Stimulated activated CD4-positive, alpha-beta T cell treated with anti-CD3 and anti-CD28 coated beads, Interleukin-15, amount 100 ng/mL, for 24 hours (primary cell): ENCODE measurements at regions not wholly inside any gene's neighbourhood (a gene's known extent, or its start where the extent isn't known, plus 50 kb on each side); places are given as distances from the start of the nearest gene placed in this dataset.

ENCODE experiments used
- DNase-seq: peaks from one replicate; pipeline ENCODE4 v3.0.0-alpha.2; 2020

DNA sequence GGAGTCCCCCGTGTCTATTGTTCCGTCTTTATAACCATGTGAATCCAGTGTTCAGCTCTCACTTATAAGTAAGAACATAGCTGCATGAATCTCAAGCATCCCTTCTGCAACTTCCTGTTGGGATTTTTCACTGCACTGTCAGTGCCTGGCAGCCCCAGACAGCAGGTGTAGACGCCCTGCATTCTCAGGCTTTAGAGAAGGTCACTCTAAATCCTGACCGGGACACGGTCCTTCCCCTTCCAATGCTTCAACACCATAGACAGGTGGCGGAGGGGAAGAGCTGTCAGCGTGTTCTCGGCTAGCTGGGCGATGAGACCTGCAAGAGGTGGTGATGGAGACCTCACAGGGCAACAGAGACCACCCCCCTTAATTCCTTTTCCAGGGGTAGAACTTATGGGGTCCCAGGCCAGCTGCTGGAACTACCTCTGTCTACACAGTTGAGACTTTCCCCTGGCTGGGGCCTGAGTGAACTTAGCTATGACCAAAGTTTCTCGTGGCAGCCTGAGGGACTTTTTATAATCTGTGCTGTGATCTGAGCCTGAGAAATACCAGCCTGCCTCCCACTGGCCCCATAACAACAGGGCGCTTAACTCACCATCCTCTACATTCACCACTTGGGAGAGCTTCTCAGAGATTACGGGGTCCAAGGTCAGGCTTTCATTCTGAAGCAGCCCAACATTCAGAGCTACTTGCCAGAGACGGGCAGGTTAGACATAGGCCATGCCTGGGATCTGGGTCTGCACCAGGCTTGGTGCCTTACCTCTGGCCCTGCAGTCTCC, 143.2 kb upstream of the TNRC6C start:
- DNase-seq: no peak

DNA sequence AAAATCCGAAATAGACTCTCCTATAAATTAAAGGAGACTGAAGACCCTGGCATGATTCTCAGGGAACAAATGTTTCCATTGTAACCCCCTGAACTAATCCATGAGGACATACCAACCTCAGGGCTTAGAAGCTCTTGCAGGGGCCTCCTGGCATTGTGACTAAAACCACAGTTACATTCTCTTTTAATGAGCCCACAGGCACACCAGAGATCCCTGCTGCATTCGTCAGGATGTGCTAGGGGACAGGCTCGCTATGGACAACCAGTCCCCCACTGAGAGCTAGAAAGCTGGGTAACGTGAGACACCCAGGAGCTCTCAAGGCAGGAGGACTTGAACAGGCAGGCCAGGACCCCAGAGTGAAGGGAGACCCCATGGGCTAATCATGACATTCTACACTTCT, 140.6 kb upstream of the TNRC6C start:
- DNase-seq: no peak

DNA sequence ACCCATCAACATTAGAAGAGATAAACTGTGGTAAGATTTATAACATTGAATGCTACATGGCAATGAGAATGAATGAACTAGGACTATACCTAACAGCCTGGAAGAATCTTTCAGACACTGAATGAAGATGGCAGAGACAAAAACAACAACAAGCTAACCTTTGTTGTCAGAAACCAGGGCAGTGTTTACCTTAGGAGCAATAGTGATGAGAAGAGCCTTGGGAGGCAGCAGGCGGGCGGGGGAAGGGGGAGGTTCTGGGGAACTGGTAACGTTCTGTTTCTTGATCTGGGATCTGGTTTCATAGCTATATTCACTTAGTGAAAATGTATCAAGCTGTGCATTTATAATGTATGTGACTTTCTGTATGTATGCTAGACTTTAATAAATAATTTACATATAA, 139.0 kb upstream of the TNRC6C start:
- no peak for DNase-seq

DNA sequence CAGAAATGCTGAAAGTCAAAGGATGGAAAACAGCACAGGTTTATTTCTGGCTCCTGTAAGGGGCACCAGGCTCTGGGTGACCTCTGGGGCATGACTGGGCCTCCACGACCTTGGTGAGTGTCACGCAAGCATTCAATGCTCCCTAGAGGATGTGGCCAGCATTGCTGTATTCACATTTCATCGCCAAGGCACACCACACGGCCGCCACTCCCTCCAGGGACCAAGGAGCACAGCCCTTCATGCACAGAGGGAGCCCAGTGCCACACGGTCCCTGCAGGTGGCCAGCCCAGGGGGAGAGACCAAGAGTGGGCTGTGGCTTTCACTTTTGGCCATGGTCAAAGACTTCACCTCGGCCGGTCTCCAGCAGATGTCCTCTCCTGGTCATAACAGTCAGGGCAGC, 137.4 kb upstream of the TNRC6C start:
- DNase-seq: no peak

DNA sequence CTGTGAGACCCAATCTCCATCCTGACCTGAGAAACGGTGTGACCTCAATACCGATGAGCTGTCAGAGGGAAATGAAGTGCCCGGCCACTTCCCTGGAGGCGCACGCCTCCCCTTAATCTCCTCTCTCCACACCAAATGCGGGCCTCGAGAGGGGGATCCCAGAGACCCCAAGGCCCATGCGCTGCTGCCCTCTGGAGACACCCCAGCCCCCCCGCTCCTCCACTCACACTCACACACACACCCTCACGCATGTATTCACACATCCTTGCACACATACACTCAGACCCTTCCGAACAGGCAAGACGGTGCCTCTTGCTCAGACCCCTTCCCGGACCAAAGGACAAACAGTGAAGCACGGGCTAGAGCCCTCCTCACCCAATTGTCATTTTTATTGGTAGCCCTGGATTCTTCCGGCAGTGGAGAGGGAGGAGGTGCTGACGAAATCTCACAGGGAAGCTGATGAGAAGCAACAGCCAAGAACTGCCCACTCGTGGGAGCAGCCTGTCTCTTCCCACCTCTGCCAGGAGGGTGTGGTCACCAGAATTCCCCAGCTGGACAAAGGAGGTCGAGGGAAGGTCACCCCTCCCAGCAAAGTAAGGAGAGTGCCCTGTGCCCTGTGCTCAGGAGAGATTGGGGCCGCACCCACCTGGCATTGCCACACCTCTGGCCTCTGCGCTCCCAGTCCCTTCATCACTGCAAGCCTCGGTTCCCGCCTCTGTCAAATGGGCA, 136.0 kb upstream of the TNRC6C start:
- no peak for DNase-seq

DNA sequence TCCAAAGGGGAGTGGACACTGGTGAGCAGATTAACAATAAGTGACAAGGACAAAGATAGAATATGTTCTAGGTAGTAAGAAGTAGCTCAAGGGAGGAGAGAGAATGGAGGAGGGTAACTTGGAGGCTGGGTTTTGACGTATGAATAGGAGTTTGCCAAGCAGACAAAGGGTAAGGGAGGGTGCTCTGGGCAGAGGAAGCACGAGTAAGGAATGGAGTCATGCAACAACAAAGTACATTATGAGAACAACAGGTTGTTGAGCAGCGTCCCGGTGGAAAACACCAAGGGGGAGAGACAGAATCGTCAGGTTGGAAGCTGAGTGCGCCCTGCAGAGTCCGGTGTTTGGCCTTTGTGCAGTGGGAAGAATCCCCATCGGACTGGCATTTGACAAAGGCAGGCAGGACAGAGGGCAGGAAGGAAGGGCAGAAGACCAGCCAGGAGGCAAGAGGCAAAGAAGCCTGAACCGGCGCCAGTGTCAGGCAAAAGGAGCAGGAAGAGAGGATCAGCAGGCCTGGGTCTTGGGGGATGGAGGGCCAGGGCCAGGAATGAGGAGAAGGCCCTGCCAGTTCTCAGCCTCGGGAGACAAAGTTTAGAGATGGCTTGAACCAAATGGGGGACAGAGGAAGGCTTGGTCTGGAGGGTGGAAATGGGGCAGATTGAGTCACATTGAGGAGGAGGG, 134.3 kb upstream of the TNRC6C start:
- no peak for DNase-seq

DNA sequence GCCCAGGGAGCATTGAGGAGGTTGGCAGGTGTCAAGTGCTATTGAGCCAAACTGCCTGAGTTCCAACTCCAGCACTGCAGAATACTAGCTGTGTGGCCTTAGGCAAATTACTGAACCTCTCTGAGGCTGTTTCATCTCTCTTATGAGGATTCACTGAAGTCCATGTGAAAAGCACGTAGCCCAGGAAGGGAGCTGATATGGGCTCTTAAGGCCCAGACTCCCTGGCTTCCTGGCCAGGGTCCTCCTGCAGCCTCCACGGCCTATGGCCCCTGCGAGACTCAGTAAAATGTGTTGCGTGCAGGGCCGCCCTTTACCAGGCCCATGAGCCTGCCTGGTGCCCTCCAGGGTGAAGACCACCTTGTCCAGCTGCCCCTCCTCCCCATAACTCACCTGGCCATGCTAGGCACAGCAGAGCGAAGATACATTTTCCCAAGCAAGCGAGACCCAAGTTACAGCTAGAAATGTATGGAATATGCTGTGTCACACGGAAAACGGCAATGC, 133.7 kb upstream of the TNRC6C start:
- no peak for DNase-seq

DNA sequence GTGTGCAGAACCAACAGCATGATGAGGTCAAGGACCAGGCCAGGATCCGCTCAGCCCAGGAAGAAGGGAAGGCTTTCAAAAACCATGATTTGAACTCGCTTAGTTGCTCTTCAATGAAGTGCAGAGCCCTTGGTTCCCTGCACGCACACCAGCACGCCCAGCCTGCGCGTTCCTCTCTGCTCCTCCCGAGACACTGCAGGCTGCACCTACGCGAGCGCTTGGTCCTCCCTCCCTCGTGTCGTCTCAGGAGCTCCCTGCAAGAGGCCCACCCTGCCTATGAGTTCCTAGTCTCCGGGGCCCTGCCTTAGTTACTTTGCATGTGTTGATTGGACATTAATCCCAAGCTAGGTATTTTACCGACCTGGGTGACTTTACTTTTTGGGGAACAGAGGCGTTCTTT, 132.9 kb upstream of the TNRC6C start:
- no peak for DNase-seq

DNA sequence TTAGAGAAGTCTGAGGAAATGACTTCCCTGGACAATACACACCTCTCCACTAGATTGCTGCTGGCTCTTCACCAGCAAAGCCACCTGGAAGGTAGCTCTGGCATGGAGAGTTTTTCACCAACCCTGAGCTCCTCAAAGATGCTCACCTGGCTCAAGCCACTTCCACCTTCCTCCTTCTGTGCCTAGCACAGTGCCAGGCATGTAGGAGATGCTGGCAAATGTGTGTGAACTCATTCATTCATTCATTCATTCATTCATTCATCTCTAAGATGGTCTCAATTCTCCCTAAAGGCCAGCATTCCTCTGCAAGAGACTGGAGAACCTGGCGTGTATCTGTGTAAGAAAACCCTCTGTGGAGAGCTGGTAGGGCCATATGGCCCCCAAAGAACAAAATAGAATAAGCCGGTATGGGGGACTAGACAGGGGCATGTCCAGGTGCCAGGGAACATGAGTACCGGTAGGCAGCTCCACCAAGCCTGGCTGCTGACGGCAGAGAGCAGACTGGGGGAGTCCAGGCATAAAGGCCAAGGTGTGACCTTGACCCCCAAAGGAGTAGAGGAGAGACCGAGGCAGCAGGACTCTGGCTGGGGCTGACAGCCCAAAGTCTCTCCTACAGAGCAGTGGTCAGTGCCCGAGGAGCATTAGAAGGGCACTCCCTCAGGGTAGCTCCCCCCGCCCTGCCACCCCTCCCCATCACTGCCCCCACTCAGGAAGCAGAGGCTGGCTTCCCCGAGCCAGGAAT, 132.2 kb upstream of the TNRC6C start:
- no peak for DNase-seq

DNA sequence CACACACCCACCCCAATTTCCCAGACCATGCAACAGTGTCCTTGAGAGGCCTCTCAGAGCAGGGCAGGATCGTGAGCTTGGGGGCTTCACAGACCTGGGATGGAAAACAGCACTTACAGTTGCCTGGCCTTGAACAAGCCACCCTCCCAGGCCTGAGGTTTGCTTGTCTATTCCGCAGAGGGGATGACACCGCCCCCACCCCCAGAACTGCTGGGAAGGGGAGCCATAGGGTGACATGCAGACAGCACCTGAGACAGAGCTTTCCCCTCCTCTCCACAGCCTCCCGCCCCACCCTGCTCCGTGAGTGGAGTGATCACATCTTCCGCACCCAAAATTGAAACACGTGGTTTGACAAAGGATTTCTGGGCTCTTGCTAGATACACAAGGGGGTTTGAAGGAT, 131.5 kb upstream of the TNRC6C start:
- no peak for DNase-seq

DNA sequence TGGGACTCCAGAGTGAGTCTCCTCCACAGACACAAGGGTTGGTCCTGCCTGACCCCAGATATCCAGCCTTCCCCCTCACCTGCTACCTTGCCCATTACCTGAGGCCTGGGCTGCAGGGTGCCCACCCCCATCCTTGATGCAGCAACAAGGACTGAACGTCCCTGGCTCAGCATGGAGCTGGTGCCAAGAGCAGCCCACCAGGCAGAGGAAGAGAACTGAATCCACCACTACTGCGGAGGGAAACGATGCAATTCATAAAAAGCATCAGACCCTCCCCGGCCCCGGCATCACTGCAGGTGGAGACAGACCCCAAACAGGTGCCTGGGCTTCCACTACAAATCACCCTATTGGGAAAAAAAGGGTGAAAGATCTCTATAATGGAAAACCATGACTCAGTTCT, 131.0 kb upstream of the TNRC6C start:
- DNase-seq: no peak

DNA sequence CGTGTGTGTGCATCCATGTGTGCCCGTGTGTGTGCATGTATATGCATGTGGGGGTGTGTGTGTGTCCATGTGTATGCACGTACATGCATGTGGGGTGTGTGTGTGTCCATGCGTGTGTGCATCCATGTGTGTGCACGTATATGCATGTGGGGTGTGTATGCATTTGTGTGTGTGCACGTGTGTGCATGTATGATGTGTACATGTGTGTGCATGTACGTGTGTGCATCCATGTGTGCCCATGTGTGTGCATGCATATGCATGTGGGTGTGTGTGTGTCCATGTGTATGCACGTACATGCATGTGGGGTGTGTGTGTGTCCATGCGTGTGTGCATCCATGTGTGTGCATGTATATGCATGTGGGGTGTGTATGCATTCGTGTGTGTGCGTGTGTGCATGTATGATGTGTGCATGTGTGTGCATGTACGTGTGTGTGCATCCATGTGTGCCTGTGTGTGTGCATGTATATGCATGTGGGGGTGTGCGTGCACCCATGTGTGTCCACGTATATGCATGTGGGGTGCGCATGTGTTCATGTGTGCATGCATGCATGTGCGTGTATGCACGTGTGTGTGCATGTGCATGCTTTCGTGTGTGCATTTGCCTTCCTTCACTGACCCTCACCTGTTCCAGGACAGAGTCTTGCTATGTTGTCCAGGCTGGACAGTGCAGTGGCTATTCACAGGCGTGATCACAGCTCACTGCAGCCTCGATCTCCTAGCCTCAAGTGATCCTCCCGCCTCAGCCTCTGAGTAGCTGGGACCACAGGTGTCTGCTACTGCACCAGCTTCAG, 129.6 kb upstream of the TNRC6C start:
- DNase-seq: no peak

DNA sequence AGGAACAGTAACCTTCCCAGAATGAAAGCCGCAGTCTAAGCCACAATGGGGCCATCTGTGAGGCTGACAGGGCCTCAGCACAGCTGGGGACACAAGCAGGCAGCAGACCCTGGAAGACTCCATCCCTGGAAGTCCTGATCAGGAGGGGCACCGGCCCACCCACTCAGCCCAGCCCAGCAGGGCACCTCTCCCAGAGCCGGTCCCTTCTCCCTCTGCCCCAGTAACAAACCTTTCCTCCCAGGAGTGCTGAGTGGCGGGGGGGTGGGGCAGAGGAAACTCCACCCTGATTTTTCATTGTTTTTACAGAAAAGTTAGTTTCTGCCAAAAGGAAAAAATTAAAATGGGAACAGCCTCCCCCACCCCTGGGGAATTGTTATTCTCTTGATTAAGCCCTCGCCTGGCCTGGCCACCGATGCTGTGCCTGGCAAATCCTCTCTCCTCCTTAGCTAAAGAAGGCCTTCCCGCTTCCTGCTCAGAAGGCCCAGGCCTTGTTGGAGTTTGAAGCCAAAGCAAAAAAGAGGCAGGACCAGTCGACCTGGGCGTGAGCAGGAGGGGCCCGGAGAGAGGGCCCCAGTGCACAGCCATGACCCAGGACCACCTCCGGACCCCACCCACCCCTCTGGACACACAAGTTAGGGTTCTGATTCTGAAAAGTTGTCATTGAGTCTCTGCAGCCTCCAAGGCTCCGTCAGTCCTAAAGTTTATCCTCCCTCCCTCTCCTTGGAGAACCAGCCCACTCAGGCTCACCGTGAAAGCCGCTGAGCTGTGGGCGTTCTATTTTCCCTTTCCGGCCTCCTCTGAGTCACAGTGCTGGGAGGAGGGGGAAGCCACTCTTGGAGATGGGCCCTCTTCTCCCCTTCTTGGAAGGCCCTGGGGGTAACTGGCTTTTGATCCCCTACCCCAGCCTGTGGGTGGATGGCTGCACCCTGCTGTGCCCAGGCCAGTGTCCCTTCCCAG, 128.4 kb upstream of the TNRC6C start:
- peak; percentile 23 for DNase-seq

DNA sequence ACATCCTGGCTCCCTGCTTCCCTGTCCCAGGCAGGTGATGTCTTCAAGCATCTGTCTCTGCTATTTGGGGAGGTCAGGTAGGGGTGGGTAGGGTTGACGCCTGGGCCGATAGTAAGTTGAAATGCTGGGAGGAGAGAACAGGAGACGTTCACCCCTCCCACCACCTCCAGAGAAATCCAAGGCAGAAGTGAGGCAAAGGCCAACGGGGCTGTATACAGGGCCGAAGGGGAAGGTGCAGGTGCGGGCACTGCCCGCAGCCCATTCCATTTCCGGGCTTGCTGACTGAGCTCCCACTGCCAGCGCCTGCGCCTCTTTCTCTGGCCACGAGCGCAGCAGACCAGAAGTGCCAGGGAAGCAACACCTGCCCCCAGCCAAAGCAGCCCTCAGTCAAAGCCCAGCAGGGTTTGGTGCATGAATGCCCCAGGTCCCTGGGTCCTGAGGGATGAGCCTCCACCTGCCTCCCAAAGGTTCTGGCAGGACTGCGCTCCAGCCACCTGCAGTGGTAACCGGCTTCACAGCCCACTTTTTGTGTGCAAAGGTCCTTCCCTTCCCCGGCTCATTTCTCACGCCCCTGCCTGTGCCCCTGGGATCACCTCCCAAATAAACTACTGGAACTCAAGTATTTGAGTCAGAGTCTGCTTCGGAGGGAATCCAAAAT, 127.6 kb upstream of the TNRC6C start:
- no peak for DNase-seq

DNA sequence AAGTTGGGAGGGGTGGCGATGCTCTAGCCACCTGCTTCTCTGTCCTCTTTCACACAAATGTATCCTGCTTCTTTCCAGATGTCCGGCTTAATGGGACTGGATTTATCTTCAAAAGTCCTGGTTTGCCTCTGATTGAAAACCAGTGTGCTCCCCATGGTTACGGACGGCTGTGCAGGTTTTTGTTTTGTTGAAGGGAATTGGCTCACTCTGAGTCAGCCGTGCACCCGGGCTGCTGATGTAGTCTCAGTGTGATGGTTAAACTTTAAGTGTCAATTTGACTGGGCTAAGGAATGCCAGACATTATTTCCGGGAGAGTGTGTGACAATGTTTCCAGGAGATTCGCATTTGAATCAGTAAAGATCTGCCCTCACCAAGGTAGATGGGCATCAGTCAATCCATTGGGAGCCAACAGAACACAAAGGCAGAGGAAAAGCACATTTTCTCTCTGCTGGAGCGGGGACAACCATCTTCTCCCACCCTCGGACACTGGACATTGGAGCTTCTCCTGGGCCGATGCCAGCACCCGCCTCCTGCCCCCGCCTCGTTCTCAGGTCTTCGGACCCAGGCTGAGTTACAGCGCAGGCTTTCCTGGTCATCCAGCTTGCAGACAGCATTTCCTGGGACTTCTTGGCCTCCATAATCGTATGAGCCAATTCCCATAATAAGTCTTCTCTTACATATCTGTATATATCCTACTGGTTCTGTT, 126.9 kb upstream of the TNRC6C start:
- no peak for DNase-seq

DNA sequence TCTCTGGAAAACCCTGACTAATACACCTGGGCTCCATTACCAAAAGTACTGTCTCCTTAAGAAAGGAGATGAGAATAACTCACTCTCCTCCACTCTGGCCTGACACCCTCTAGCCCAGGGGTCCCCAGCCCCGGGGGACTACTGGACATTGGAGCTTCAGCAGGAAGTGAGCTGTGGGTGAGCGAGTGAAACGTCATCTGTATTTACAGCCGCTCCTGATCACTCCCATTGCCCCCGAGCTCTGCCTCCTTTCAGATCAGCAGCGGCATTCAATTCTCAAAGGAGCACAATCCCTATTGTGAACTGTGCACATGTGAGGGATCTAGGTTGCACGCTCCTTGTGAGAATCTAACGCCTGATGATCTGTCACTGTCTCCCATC, 126.3 kb upstream of the TNRC6C start:
- DNase-seq: no peak

DNA sequence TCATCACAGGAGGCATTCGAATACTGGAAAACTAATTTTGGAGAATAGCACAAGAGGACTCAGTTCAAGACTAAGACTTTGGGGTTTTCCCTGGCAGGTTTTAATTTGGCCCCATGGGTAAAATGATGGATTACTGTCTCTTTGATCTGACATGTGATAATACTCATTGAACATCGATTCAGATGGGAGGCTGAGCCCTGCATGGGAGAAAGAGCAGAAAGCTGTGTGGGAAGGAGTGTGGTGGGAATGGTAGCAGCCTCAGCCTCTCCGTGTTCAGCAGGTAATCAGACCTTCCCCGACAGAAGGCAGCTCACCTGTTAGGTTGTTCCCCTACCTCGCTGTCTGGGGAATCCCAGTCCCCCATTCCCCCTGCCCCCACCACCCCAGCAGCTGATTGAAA, 124.7 kb upstream of the TNRC6C start:
- DNase-seq: no peak

DNA sequence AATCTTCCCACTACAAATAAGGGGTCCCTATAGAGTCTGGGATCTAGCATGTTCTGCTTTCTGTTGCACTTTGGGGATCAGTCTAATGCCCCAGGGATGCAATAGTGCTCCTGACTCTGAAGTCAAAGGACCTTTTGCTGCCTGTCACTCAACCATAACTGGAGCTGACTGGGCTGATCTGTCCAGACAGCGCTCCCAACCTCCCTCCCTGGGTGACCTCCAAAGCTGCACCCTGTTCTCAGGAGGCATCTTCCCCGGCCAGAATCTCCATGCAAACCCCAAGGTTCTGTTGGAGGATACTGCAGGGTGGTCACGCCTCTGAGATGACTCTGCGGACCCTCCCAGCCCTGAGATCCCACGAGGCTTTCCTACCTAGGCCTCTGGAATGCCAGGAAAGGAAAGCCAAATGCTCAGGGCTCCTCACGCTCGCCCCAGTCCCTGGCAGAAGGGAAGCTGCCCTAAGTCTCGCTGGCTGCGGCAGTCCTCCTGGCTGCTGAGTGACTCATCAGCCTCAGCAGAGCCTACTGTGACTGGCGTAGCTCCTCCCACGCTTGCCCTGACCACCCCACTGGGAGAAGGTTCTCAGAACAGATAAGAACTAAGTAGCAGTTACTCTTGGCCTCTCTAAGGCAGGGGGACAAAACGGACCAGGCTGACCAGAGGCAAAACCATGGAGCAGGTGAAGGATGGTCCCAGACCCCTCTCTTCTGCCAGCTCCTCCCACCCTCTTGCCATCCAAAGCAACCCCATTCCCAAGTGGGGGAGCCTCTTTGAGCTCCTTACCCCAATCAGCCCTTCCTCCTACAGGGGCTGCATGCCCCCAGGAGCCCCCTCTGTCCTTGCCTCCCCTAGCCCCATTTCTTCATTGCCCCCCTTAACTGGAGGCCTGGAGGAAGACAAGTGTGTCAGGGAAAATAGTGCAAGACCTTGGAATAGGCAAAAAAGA, 124.1 kb upstream of the TNRC6C start:
- DNase-seq: peak; percentile 80

DNA sequence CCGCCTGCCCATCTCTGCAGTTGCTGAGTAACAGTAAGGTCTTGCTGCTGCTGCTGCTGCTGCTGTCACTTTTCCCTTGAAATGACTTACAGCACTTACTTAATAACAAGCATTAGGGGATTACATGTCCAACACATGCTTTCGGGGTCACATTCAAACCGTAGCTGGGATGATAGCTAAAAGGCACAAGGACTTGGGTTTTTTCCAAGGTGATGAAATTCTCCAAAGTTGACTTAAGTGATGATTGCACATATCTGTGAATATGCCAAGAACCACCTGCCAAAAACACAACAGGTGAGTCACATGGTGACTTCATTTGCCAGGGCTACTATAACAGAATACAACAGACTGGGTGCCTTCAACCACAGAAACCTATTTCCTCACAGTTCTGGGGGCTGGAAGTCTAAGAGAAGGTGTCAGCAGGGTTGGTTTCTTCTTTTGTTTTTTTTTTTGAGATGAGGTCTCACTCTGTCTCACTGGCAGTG, 121.9 kb upstream of the TNRC6C start:
- peak; percentile 54 for DNase-seq
